Memory B cell (primary cell): ENCODE measurements at regions not wholly inside any gene's neighbourhood (a gene's known extent, or its start where the extent isn't known, plus 50 kb on each side); places are given as distances from the start of the nearest gene placed in this dataset.

Source experiments
- ATAC-seq: fragments of 150-1000 bp; cut with Tn5 transposase; 2 replicates; pipeline ENCODE4 v1.10.0; 2021; ENCODE audit warnings: low read depth, mild to moderate bottlenecking, moderate library complexity
- DNase-seq, 2 donors: peaks; one replicate each; pipeline ENCODE4 v3.0.0; 2022; ENCODE audit warnings: low spot score in 2 of 2
- H3K27ac Mint-ChIP-seq: one replicate; pipeline ENCODE4 v1.8.0; 2022; ENCODE audit warnings: mild to moderate bottlenecking, moderate library complexity, mixed read lengths
- H3K27me3 Mint-ChIP-seq: one replicate; pipeline ENCODE4 v1.8.0; 2022; ENCODE audit warnings: mixed read lengths
- H3K36me3 Mint-ChIP-seq: one replicate; pipeline ENCODE4 v1.8.0; 2022; ENCODE audit warnings: mild to moderate bottlenecking, mixed read lengths
- H3K4me1 Mint-ChIP-seq: one replicate; pipeline ENCODE4 v1.8.0; 2022; ENCODE audit warnings: mixed read lengths
- H3K4me3 Mint-ChIP-seq: one replicate; pipeline ENCODE4 v1.8.0; 2022; ENCODE audit warnings: mild to moderate bottlenecking, moderate library complexity, mixed read lengths
- H3K9me3 Mint-ChIP-seq: one replicate; pipeline ENCODE4 v1.8.0; 2022; ENCODE audit warnings: mixed read lengths

DNA sequence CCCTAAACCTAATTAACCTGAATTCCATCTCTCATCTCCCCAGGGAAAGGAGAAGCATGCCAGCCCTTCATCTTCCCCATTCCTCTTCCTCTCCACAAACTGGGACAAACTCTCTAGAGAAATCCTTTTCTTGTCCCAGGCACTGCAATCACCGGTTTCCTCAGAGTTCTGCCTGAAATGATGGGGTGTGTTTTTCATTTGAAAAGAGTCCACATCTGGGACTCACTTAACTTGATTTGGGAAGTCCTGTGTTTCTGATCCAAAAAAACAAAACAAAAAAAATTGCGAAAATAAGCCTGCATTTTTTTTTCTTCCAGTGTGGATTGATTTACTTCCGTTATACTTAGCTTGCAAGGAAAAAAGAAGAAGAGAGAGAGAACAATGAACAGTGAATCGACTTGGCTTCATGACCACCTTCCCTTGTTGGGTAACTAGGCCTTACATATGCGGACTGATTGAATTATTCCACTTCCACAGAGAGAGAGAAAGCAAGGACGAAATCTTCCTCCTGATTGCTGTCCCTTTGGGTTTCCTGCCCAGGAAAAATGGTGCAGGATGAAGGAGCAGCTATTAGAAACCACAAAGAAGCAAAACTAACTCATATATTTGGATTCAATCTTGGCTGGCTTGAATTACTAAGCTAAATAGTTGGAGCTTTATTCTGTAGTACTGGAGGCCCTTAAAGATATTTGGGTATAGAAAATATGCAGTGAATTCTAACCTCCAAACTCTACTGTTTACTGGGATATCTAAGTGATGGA, 506.2 kb upstream of the TBX3 start:
- peaks cover 7% of the 10 kb centered on the region for H3K9me3 Mint-ChIP-seq

GRCh38 chr12:115185506-115185905, 501.5 kb upstream of the TBX3 start:
- no peaks in the 10 kb centered on the region for H3K4me1 Mint-ChIP-seq
- ATAC-seq (no peak), DNase-seq (no peak)
- no peak overlapping the region for H3K4me3 Mint-ChIP-seq
- peaks cover 9% of the 10 kb centered on the region for H3K9me3 Mint-ChIP-seq
- H3K36me3 Mint-ChIP-seq = no peaks in the 10 kb centered on the region
- no peak overlapping the region for H3K27ac Mint-ChIP-seq
- peaks cover 4% of the 10 kb centered on the region for H3K27me3 Mint-ChIP-seq

More for the DNA sequence above, 506.2 kb upstream of the TBX3 start:
- ATAC-seq = no peak
- no peaks in the 10 kb centered on the region for H3K4me1 Mint-ChIP-seq
- H3K36me3 Mint-ChIP-seq = no peaks in the 10 kb centered on the region
- no peak for DNase-seq
- H3K4me3 Mint-ChIP-seq = no peak overlapping the region
- no peak overlapping the region for H3K27ac Mint-ChIP-seq
- H3K27me3 Mint-ChIP-seq = peaks cover 2% of the 10 kb centered on the region

DNA sequence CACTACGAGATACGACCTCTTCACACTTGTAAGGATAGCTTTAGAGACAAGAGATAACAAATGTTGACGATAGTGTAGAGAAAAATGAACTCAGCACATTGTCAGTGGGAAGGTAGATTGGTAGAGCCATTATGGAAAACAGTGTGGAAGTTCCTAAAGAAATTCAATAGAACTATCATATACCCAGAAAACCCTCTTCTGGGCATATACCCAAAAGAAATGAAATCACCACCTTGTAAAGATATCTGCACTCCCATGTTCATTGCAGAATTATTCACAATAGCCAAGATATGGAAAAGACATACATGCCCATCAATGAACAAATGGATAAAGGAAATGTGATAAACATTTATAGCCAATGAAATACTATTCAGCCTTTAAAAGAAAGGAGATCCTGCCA, 499.8 kb upstream of the TBX3 start:
- DNase-seq (no peak), ATAC-seq (no peak)
- no peaks in the 10 kb centered on the region for H3K36me3 Mint-ChIP-seq
- peaks cover 4% of the 10 kb centered on the region for H3K27me3 Mint-ChIP-seq
- H3K27ac Mint-ChIP-seq = no peak overlapping the region
- no peak overlapping the region for H3K4me3 Mint-ChIP-seq
- no peaks in the 10 kb centered on the region for H3K4me1 Mint-ChIP-seq
- peaks cover 10% of the 10 kb centered on the region for H3K9me3 Mint-ChIP-seq

GRCh38 chr12:115177899-115178298, 493.9 kb upstream of the TBX3 start:
- H3K27me3 Mint-ChIP-seq = peaks cover 5% of the 10 kb centered on the region
- H3K4me3 Mint-ChIP-seq = no peak overlapping the region
- ATAC-seq = no peak
- no peak for DNase-seq
- H3K4me1 Mint-ChIP-seq = no peaks in the 10 kb centered on the region
- no peak overlapping the region for H3K27ac Mint-ChIP-seq
- H3K36me3 Mint-ChIP-seq = no peaks in the 10 kb centered on the region
- peaks cover 5% of the 10 kb centered on the region for H3K9me3 Mint-ChIP-seq

DNA sequence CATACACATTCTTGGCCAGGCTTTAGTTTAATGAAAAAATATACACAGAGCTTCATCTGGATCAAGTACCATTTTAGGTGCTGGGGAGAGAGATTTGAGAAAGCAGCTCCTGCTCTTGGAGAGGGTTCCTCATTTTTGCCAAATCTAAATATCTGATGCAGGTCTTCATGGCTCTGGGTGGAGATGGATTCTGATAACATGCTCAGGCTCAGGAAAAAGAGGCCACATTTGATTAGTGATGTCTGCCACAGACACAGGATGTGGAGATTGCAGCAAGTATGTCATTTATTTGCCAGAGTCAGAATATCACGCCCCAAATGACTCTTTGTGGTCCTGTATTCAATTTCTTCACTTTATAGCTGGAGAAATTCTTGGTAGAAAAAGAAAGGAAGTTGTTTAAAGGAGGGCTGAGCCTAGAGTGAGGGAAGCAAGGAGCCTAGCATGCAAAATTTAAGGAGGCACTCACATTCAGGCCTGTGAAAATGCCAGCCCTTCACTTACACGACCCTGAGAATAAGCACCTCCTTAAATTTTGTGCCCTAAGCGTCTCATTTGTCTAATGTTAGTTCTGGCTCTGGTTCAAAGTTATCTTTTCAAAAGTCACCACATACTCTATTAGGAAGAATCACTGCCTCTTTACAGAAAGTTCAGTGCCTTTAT, 492.9 kb upstream of the TBX3 start:
- Mint-ChIP-seq H3K27me3 (peaks cover 5% of the 10 kb centered on the region), H3K4me3 (no peak overlapping the region), H3K27ac (no peak overlapping the region), H3K36me3 (no peaks in the 10 kb centered on the region), H3K4me1 (no peaks in the 10 kb centered on the region), H3K9me3 (peaks cover 5% of the 10 kb centered on the region)
- DNase-seq (no peak), ATAC-seq (no peak)

DNA sequence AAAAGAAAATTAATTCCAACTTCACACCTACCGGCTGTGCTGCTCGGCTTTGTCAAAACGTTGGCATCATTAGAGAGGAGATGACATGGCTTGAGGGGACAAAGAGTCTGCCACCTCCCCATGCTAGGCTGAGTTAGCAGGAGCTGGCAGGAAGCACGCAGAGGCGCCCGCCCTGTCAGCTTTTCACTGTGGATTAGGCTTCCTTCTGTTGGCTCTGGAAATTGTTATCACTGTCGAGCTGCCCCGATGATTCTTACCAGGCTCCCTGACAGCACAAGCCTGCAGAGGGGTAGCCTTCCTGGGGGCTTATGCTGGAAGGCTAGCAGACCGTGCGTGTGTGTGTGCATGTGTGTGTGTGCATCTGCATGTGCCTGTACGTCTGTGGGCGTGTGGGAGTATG, 490.9 kb upstream of the TBX3 start:
- Mint-ChIP-seq H3K9me3 (peaks cover 5% of the 10 kb centered on the region), H3K27me3 (peaks cover 5% of the 10 kb centered on the region), H3K4me3 (no peak overlapping the region), H3K27ac (no peak overlapping the region), H3K4me1 (no peaks in the 10 kb centered on the region), H3K36me3 (no peaks in the 10 kb centered on the region)
- DNase-seq = no peak
- ATAC-seq = no peak

GRCh38 chr12:115172521-115172920, 488.5 kb upstream of the TBX3 start:
- Mint-ChIP-seq H3K27me3 (peaks cover 2% of the 10 kb centered on the region), H3K4me3 (no peak overlapping the region), H3K9me3 (peaks cover 6% of the 10 kb centered on the region), H3K4me1 (no peaks in the 10 kb centered on the region), H3K27ac (no peak overlapping the region), H3K36me3 (no peaks in the 10 kb centered on the region)
- no peak for ATAC-seq
- no peak for DNase-seq

GRCh38 chr12:115169981-115170380, 486.0 kb upstream of the TBX3 start:
- no peak overlapping the region for H3K4me3 Mint-ChIP-seq
- no peaks in the 10 kb centered on the region for H3K36me3 Mint-ChIP-seq
- peaks cover 2% of the 10 kb centered on the region for H3K27me3 Mint-ChIP-seq
- H3K27ac Mint-ChIP-seq = no peak overlapping the region
- peaks cover 8% of the 10 kb centered on the region for H3K9me3 Mint-ChIP-seq
- DNase-seq (no peak), ATAC-seq (no peak)
- H3K4me1 Mint-ChIP-seq = no peaks in the 10 kb centered on the region

DNA sequence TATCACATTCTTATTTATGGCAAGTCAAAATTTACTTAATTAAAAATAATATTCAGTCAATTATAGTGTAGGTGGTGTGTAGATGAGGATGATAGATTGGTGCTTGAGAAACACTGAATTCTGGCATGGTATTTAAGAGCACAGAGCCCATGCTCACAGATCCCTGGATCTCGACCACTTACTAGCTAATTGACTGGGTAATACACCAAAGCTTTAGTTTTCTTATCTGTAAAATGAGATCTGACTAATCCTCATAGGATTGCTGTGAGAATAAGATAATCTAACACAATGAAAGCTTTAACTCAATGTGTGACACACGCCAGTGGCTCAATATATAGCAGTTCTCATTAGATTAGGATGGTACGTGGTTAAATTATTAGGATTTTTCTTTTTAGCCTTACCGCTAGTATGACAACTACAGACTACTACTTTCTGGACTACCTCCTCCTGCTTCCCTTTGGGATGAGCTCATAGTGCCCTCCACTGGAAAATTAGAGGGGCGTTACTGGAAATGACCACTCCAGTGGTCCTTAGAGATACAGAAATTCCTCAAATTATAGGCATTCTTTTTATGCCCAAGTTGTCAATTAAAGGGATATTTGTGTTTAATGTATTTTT, 482.8 kb upstream of the TBX3 start:
- H3K9me3 Mint-ChIP-seq = peaks cover 8% of the 10 kb centered on the region
- peaks cover 2% of the 10 kb centered on the region for H3K27me3 Mint-ChIP-seq
- ATAC-seq = no peak
- H3K27ac Mint-ChIP-seq = no peak overlapping the region
- no peaks in the 10 kb centered on the region for H3K36me3 Mint-ChIP-seq
- H3K4me3 Mint-ChIP-seq = no peak overlapping the region
- no peak for DNase-seq
- H3K4me1 Mint-ChIP-seq = no peaks in the 10 kb centered on the region

- Mint-ChIP-seq H3K9me3 (peaks cover 6% of the 10 kb centered on the region), H3K4me3 (no peak overlapping the region), H3K27ac (no peak overlapping the region), H3K36me3 (no peaks in the 10 kb centered on the region), H3K4me1 (no peaks in the 10 kb centered on the region), H3K27me3 (peaks cover 2% of the 10 kb centered on the region)
- no peak for ATAC-seq
- DNase-seq = no peak
Measured at GRCh38 chr12:115163710-115164109, 479.7 kb upstream of the TBX3 start.

DNA sequence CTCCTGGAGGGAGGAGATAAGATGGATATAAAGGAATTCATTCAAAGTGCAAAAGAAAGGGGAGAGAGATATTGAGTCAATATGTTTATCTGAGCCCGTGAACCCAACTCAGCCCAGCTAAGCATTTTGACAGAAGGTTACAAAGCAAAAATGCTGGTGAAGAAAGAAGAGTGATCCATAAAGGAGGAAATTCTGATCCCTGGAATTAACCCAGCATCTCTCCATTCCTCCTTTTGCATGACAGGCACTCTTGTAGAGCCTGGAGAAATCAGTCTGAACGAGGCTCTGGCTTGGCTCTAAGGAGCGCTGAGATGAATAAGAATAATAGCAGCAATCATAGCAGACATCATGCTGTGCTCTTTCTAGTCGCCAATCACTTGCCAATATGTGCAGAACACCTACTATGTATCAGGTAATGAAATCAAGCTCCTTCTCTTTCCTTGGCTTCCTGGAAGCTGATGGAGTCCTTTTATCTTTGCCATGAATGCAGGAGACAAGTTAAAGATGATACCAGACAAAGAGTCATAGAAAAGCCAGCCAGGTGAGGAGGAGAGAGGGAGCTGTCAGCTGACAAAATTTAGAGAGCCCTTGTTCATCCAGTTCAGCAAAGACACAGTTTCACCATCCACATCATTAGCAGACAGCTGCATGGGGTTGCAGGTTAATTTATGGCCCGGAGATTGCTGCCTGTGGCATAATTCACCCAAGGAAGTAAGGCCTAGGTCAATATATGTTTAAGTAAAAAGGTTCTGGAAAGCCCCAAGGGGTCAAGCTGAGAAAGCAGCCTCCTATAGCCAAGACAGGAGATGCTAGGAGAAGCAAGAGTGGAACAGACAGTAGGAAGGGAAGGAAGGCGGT, 476.5 kb upstream of the TBX3 start:
- no peaks in the 10 kb centered on the region for H3K36me3 Mint-ChIP-seq
- H3K27me3 Mint-ChIP-seq = no peaks in the 10 kb centered on the region
- no peaks in the 10 kb centered on the region for H3K4me1 Mint-ChIP-seq

GRCh38 chr12:115158816-115159215, 474.8 kb upstream of the TBX3 start:
- Mint-ChIP-seq H3K27ac (no peak overlapping the region), H3K36me3 (no peaks in the 10 kb centered on the region), H3K27me3 (no peaks in the 10 kb centered on the region), H3K4me1 (no peaks in the 10 kb centered on the region), H3K4me3 (no peak overlapping the region), H3K9me3 (no peaks in the 10 kb centered on the region)
- DNase-seq = no peak
- ATAC-seq = no peak

More for the DNA sequence above, 476.5 kb upstream of the TBX3 start:
- H3K9me3 Mint-ChIP-seq = no peaks in the 10 kb centered on the region
- no peak overlapping the region for H3K4me3 Mint-ChIP-seq
- no peak for DNase-seq
- ATAC-seq = no peak
- no peak overlapping the region for H3K27ac Mint-ChIP-seq

- H3K36me3 Mint-ChIP-seq = no peaks in the 10 kb centered on the region
- H3K4me3 Mint-ChIP-seq = no peak overlapping the region
- DNase-seq (no peak), ATAC-seq (no peak)
- H3K9me3 Mint-ChIP-seq = no peaks in the 10 kb centered on the region
- H3K27me3 Mint-ChIP-seq = no peaks in the 10 kb centered on the region
- no peaks in the 10 kb centered on the region for H3K4me1 Mint-ChIP-seq
- H3K27ac Mint-ChIP-seq = no peak overlapping the region
Measured at GRCh38 chr12:115155665-115156645, 472.0 kb upstream of the TBX3 start.
